Endothelial cell of umbilical vein (primary cell): ENCODE measurements at regions not wholly inside any gene's neighbourhood (a gene's known extent, or its start where the extent isn't known, plus 50 kb on each side); places are given as distances from the start of the nearest gene placed in this dataset.

ENCODE experiments used
- BruUV-seq: library from RNA; stranded (reverse); fragments of 400-500 nt; replicated peaks from 2 replicates; lab custom pipeline; 2021; lab: Mats Ljungman, UMichigan
- CTCF ChIA-PET: fragments of 300-600, 350-600 bp; sonication (Branson Sonifier 250); formaldehyde crosslinking; loops from one replicate; lab custom pipeline; 2021; ENCODE audit warnings: antibody characterized with exemption, inconsistent platforms; lab: Charles Lee
- POLR2A ChIA-PET: fragments of 300-600, 350-600 bp; sonication (Branson Sonifier 250); formaldehyde crosslinking; loops from one replicate; lab custom pipeline; 2021; ENCODE audit warnings: antibody characterized with exemption, inconsistent platforms; lab: Charles Lee
- DNase-seq: peaks from one replicate; pipeline ENCODE4 v3.0.0-alpha.2; 2011; ENCODE audit warnings: low read depth, low spot score
- FAIRE-seq: peaks from 2 replicates; lab custom pipeline; 2011; peaks lifted over from hg19 to GRCh38; lab: Jason Lieb, UNC
- H2AFZ ChIP-seq: 2 replicates; pipeline ENCODE4 v1.6.0; 2012; ENCODE audit warnings: low read depth, low read length, control low read depth, inconsistent platforms
- H3K27ac ChIP-seq: 2 replicates; pipeline ENCODE4 v1.5.1; 2011; ENCODE audit warnings: low read depth, mild to moderate bottlenecking, control low read depth, low read length, moderate library complexity; ENCODE audit not compliant: insufficient read depth
- H3K27me3 ChIP-seq, 2 experiments: 2 replicates each; pipeline versions ENCODE4 v1.6.0 to v1.6.1; 2011; ENCODE audit warnings: low read length in 2 of 2, mixed read lengths in 1 of 2; ENCODE audit not compliant: control insufficient read depth in 2 of 2, insufficient read depth in 2 of 2
- H3K36me3 ChIP-seq, 2 experiments: 2 replicates in 1 of 2; 3 replicates in 1 of 2; pipeline ENCODE4 v1.5.1; 2011; ENCODE audit warnings: low read length in 2 of 2, mild to moderate bottlenecking in 1 of 2, moderate library complexity in 1 of 2; ENCODE audit not compliant: control insufficient read depth in 2 of 2, insufficient read depth in 2 of 2; ENCODE audit errors: extremely low read depth in 1 of 2
- H3K4me1 ChIP-seq: 3 replicates; pipeline ENCODE4 v1.5.1; 2011; ENCODE audit warnings: mild to moderate bottlenecking, low read length; ENCODE audit not compliant: control insufficient read depth, insufficient read depth; ENCODE audit errors: extremely low read depth
- H3K4me2 ChIP-seq: 2 replicates; pipeline ENCODE4 v1.6.1; 2011; ENCODE audit warnings: low read length, control low read depth, mixed read lengths; ENCODE audit not compliant: insufficient read depth
- H3K4me3 ChIP-seq, 3 experiments: fragments of 200-600 bp in 1 of 3; sonication (generic), shearing (Covaris generic) in 1 of 3; replicated peaks in 1 of 3; 2 replicates each; pipeline ENCODE4 v1.5.1; 2011 to 2016; ENCODE audit warnings: control low read depth in 3 of 3, low read length in 3 of 3, mild to moderate bottlenecking in 2 of 3, inconsistent platforms in 1 of 3, low read depth in 1 of 3, moderate library complexity in 1 of 3; ENCODE audit not compliant: insufficient read depth in 1 of 3
- H3K79me2 ChIP-seq: 2 replicates; pipeline ENCODE4 v1.6.0; 2012; ENCODE audit warnings: low read length, inconsistent platforms; ENCODE audit not compliant: control insufficient read depth, insufficient read depth
- H3K9ac ChIP-seq: replicated peaks from 2 replicates; pipeline ENCODE3; 2011; ENCODE audit warnings: low read length, control low read depth; ENCODE audit not compliant: insufficient read depth; ENCODE audit errors: extremely low read depth
- H3K9me1 ChIP-seq: replicated peaks from 3 replicates; pipeline ENCODE4 v1.6.0; 2011; ENCODE audit warnings: mild to moderate bottlenecking, low read length; ENCODE audit not compliant: control insufficient read depth, insufficient read depth; ENCODE audit errors: extremely low read depth
- H3K9me3 ChIP-seq: replicated peaks from 2 replicates; pipeline ENCODE4 v1.5.1; 2012; ENCODE audit warnings: low read length, inconsistent platforms; ENCODE audit not compliant: control insufficient read depth, insufficient read depth
- H4K20me1 ChIP-seq: replicated peaks from 2 replicates; pipeline ENCODE3; 2011; ENCODE audit warnings: mild to moderate bottlenecking, low read length; ENCODE audit not compliant: control insufficient read depth, insufficient read depth; ENCODE audit errors: extremely low read depth
- CTCF ChIP-seq, 2 donors: IDR thresholded peaks; 1 replicate in 1 of 2; 2 replicates in 1 of 2; pipeline ENCODE4 v1.5.1; 2011; ENCODE audit warnings: low read length in 2 of 2, mild to moderate bottlenecking in 2 of 2, moderate library complexity in 2 of 2, control low read depth in 1 of 2, inconsistent platforms in 1 of 2, low read depth in 1 of 2; ENCODE audit not compliant: insufficient read depth in 1 of 2; ENCODE audit errors: extremely low read depth in 1 of 2
- EZH2 ChIP-seq: IDR thresholded peaks from 2 replicates; pipeline ENCODE4 v1.6.1; 2012; ENCODE audit warnings: borderline replicate concordance, low read depth, mild to moderate bottlenecking, moderate library complexity, low read length, inconsistent platforms; ENCODE audit not compliant: severe bottlenecking
- FOS ChIP-seq: IDR thresholded peaks from 2 replicates; pipeline ENCODE4 v1.6.1; 2011; ENCODE audit warnings: mild to moderate bottlenecking, low read length, moderate library complexity, borderline replicate concordance; ENCODE audit not compliant: insufficient read depth
- GATA2 ChIP-seq: IDR thresholded peaks from 2 replicates; pipeline ENCODE4 v1.7.0; 2011; ENCODE audit warnings: low read depth, mild to moderate bottlenecking, moderate library complexity, mixed read lengths, low read length; ENCODE audit not compliant: insufficient read length, insufficient read depth
- JUN ChIP-seq: IDR thresholded peaks from 2 replicates; pipeline ENCODE4 v1.6.1; 2011; ENCODE audit warnings: borderline replicate concordance, low read depth; ENCODE audit not compliant: insufficient read length, insufficient read depth
- MYC ChIP-seq: IDR thresholded peaks from one replicate; pipeline ENCODE4 v1.6.1; 2011; ENCODE audit warnings: mild to moderate bottlenecking, low read depth, low read length
- POLR2A ChIP-seq: IDR thresholded peaks from 2 replicates; pipeline ENCODE4 v1.6.1; 2012; ENCODE audit warnings: low read depth, mild to moderate bottlenecking, control low read depth, low read length
- POLR2AphosphoS5 ChIP-seq: IDR thresholded peaks from 2 replicates; pipeline ENCODE4 v1.6.1; 2012; ENCODE audit warnings: low read depth, mild to moderate bottlenecking, control low read depth, low read length, moderate library complexity; ENCODE audit not compliant: insufficient read depth
- dilution Hi-C: fragments of 300-500 bp; cut with MboI; formaldehyde crosslinking; loops from one replicate; pipeline ENCODE4 v1.15.0; 2019; ENCODE audit warnings: low sequenced_read_pairs; ENCODE audit not compliant: extremely low pct_ligation_motif_present
- intact Hi-C: fragments of 100-400 bp; cut with micrococcal nuclease; formaldehyde crosslinking; loops from one replicate; pipeline ENCODE4 v1.10.0; 2022
- TF ChIP-seq, protein P1 (sequence below): IDR thresholded peaks from 2 replicates; pipeline ENCODE4 v1.6.1; 2011; ENCODE audit not compliant: insufficient read depth, insufficient read length

GRCh38 chr9:16312962-16313546 lies 557.4 kb downstream of the BNC2 start:
- Histone ChIP-seq H3K79me2 (no peaks in the 10 kb centered on the region), H3K9ac (no peak overlapping the region), H4K20me1 (no peaks in the 10 kb centered on the region), H3K9me3 (no peaks in the 10 kb centered on the region), H3K4me1 (no peaks in the 10 kb centered on the region), H3K27ac (no peak overlapping the region), H3K27me3 (peaks cover 4 to 7% of the 10 kb centered on the region in 2 experiments), H3K4me3 (no peak overlapping the region), H3K36me3 (no peaks in the 10 kb centered on the region), H3K4me2 (no peak overlapping the region), H2AFZ (no peak overlapping the region), H3K9me1 (no peaks in the 10 kb centered on the region)
- no TSS peak for BruUV-seq
- DNase-seq (no peak), FAIRE-seq (no peak)
- TF ChIP-seq POLR2AphosphoS5 (no peak), GATA2 (no peak), MYC (no peak), POLR2A (no peak), FOS (no peak), EZH2 (no peak), JUN (no peak), CTCF (IDR thresholded peaks at IDR 0.05; ENCODE audit: extremely low read depth in 1 of 2, insufficient read depth in 1 of 2, low read depth in 1 of 2, low read length in 2 of 2) (no peak)
- TF ChIP-seq, protein P1, sequence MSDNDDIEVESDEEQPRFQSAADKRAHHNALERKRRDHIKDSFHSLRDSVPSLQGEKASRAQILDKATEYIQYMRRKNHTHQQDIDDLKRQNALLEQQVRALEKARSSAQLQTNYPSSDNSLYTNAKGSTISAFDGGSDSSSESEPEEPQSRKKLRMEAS: no peak
- ChIA-PET POLR2A (no interaction called here), CTCF (interaction anchor here (1.7 kb wide), 1 partner anchor 15 kb away, joined by 5 read pairs; no protein-coding TSS in a partner anchor)
- dilution Hi-C loops: no loop called here
- intact Hi-C loops: no loop called here
